CD14-positive monocyte (primary cell): ENCODE measurements at regions not wholly inside any gene's neighbourhood (a gene's known extent, or its start where the extent isn't known, plus 50 kb on each side); places are given as distances from the start of the nearest gene placed in this dataset.
"Not testable (repeated sequence)": the region's sequence is repeated elsewhere in the genome, so short reads cannot be mapped to it uniquely, and the experiment has no call there.

ENCODE experiments used
- DNase-seq, 3 donors: peaks; one replicate each; pipeline ENCODE4 v3.0.0-alpha.2; 2011 to 2022
- H2AFZ ChIP-seq: 2 replicates; pipeline ENCODE4 v1.6.0; 2012; ENCODE audit warnings: mild to moderate bottlenecking, low read depth, low read length, inconsistent platforms; ENCODE audit not compliant: insufficient read depth, poor library complexity, severe bottlenecking
- H3K27ac ChIP-seq, 2 donors: 1 replicate in 1 of 2; 2 replicates in 1 of 2; pipeline ENCODE4 v1.5.1; 2012 to 2013; ENCODE audit warnings: low read length in 2 of 2, control low read depth in 1 of 2, inconsistent platforms in 1 of 2, low read depth in 1 of 2, mild to moderate bottlenecking in 1 of 2
- H3K27me3 ChIP-seq, 2 donors: one replicate each; pipeline versions ENCODE4 v1.6.0 to v1.6.1; 2011 to 2013; ENCODE audit warnings: low read length in 2 of 2; ENCODE audit not compliant: control insufficient read depth in 2 of 2, insufficient read depth in 2 of 2
- H3K36me3 ChIP-seq, 2 donors: replicated peaks in 1 of 2; 1 replicate in 1 of 2; 2 replicates in 1 of 2; pipeline versions ENCODE4 v1.5.1 to v1.6.1; 2012 to 2013; ENCODE audit warnings: low read length in 2 of 2, control low read depth in 1 of 2, inconsistent platforms in 1 of 2, mild to moderate bottlenecking in 1 of 2; ENCODE audit not compliant: insufficient read depth in 2 of 2, control insufficient read depth in 1 of 2
- H3K4me1 ChIP-seq, 2 donors: 1 replicate in 1 of 2; 2 replicates in 1 of 2; pipeline versions ENCODE4 v1.5.1 to v1.6.1; 2012 to 2013; ENCODE audit warnings: low read length in 2 of 2, control low read depth in 1 of 2, inconsistent platforms in 1 of 2, mild to moderate bottlenecking in 1 of 2, moderate library complexity in 1 of 2; ENCODE audit not compliant: insufficient read depth in 2 of 2, control insufficient read depth in 1 of 2
- H3K4me2 ChIP-seq: replicated peaks from 2 replicates; pipeline ENCODE3; 2012; ENCODE audit warnings: low read length, moderate library complexity, mild to moderate bottlenecking; ENCODE audit not compliant: poor library complexity, severe bottlenecking; ENCODE audit errors: extremely low read depth
- H3K4me3 ChIP-seq, 3 experiments: fragments of 200-600 bp in 1 of 3; sonication (generic) in 1 of 3; replicated peaks in 1 of 3; 1 replicate in 2 of 3; 2 replicates in 1 of 3; pipeline ENCODE4 v1.5.1; 2011 to 2013; ENCODE audit warnings: low read length in 3 of 3, mild to moderate bottlenecking in 3 of 3, control low read depth in 2 of 3, low read depth in 2 of 3, inconsistent platforms in 1 of 3, moderate library complexity in 1 of 3
- H3K79me2 ChIP-seq: 2 replicates; pipeline ENCODE4 v1.6.0; 2012; ENCODE audit warnings: mild to moderate bottlenecking, control low read depth, inconsistent platforms, low read length, moderate library complexity; ENCODE audit not compliant: insufficient read depth
- H3K9ac ChIP-seq: 2 replicates; pipeline ENCODE4 v1.6.0; 2017; ENCODE audit warnings: low read length, mild to moderate bottlenecking; ENCODE audit not compliant: insufficient read depth, poor library complexity, severe bottlenecking
- H3K9me3 ChIP-seq, 2 donors: replicated peaks in 1 of 2; 1 replicate in 1 of 2; 2 replicates in 1 of 2; pipeline versions ENCODE4 v1.5.1 to v1.6.1; 2012 to 2013; ENCODE audit warnings: low read length in 2 of 2, control low read depth in 1 of 2; ENCODE audit not compliant: control insufficient read depth in 1 of 2, insufficient read depth in 1 of 2
- H4K20me1 ChIP-seq: 2 replicates; pipeline ENCODE4 v1.6.0; 2012; ENCODE audit warnings: mild to moderate bottlenecking, low read length, control low read depth, moderate library complexity; ENCODE audit not compliant: insufficient read depth
- H3K27ac Mint-ChIP-seq, 7 donors: one replicate each; pipeline ENCODE4 v1.8.0; 2020; ENCODE audit warnings: mild to moderate bottlenecking in 7 of 7, mixed read lengths in 7 of 7, moderate library complexity in 6 of 7, inconsistent platforms in 2 of 7
- H3K27me3 Mint-ChIP-seq, 3 donors: one replicate each; pipeline ENCODE4 v1.8.0; 2021 to 2022; ENCODE audit warnings: low read depth in 3 of 3, mild to moderate bottlenecking in 3 of 3, mixed read lengths in 3 of 3, moderate library complexity in 3 of 3, inconsistent platforms in 1 of 3
- H3K36me3 Mint-ChIP-seq, 2 donors: one replicate each; pipeline ENCODE4 v1.8.0; 2020; ENCODE audit warnings: mixed read lengths in 2 of 2, inconsistent platforms in 1 of 2, mild to moderate bottlenecking in 1 of 2
- H3K4me1 Mint-ChIP-seq: one replicate; pipeline ENCODE4 v1.8.0; 2020; ENCODE audit warnings: mild to moderate bottlenecking, mixed read lengths
- H3K4me3 Mint-ChIP-seq, 2 donors: one replicate each; pipeline ENCODE4 v1.8.0; 2020; ENCODE audit warnings: mild to moderate bottlenecking in 2 of 2, mixed read lengths in 2 of 2, moderate library complexity in 1 of 2
- H3K9me3 Mint-ChIP-seq, 7 donors: one replicate each; pipeline ENCODE4 v1.8.0; 2020 to 2022; ENCODE audit warnings: mixed read lengths in 7 of 7, mild to moderate bottlenecking in 6 of 7, moderate library complexity in 6 of 7, inconsistent platforms in 2 of 7
- CTCF ChIP-seq: fragments of 200-600 bp; IDR thresholded peaks from one replicate; pipeline ENCODE4 v1.8.0; 2022; ENCODE audit warnings: antibody characterized with exemption, mild to moderate bottlenecking
- WGBS: methylation state at CpG from one replicate; pipeline ENCODE4 v1.1.5; 2013; ENCODE audit warnings: missing lambda C conversion rate; ENCODE audit not compliant: insufficient coverage; 5-methylcytosine and 5-hydroxymethylcytosine counted together
- intact Hi-C, 2 donors: fragments of 100-400 bp; cut with micrococcal nuclease; formaldehyde crosslinking; loops; one replicate each; pipeline versions ENCODE4 v1.15.0 to v1.15.1; 2023

GRCh38 chr5:121445511-121445910 is 406.2 kb upstream of the FTMT start:
- Histone ChIP-seq H3K4me2 (no peak overlapping the region), H3K9ac (no peak overlapping the region), H2AFZ (no peak overlapping the region), H3K79me2 (no peaks in the 10 kb centered on the region), H3K9me3 (peaks cover 16 to 24% of the 10 kb centered on the region in 2 donors), H3K27me3 (no peaks in the 10 kb centered on the region), H3K4me1 (no peaks in the 10 kb centered on the region), H3K4me3 (no peak overlapping the region), H3K27ac (no peak overlapping the region), H4K20me1 (no peaks in the 10 kb centered on the region), H3K36me3 (no peaks in the 10 kb centered on the region)
- no peak for DNase-seq
- intact Hi-C loops: no loop called here
- Mint-ChIP-seq H3K4me3 (no peak overlapping the region), H3K4me1 (no peaks in the 10 kb centered on the region), H3K36me3 (no peaks in the 10 kb centered on the region), H3K27ac (no peak overlapping the region), H3K27me3 (no peaks in the 10 kb centered on the region), H3K9me3 (peaks cover 2 to 16% (median 10%) of the 10 kb centered on the region in 7 donors)
- TF ChIP-seq CTCF: no peak
- WGBS: no CpG with 5 or more reads among the region's 2 CpGs

DNA sequence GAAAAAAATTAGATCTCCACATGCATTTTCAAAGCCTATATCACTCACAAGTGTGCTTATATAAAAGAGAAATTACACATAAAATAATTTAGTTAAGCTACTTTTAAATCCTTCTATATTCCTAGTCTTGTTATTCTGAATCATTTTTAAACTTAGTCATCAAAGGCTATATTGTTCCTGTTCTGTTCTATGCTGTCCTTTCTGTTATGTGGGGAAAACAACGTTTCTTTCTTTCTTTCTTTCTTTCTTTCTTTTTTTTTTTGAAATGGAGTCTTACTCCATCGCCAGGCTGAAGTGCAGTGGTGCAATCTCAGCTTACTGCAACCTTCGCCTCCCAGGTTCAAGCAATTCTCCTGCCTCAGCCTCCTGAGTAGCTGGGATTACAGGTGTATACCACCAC is 389.2 kb upstream of the FTMT start:
- Histone ChIP-seq H3K9me3 (peaks cover 0 to 3% of the 10 kb centered on the region in 2 donors), H4K20me1 (no peaks in the 10 kb centered on the region), H3K4me3 (no peak overlapping the region), H3K4me2 (no peak overlapping the region), H3K27ac (no peak overlapping the region), H3K4me1 (no peaks in the 10 kb centered on the region), H3K9ac (no peak overlapping the region), H3K27me3 (no peaks in the 10 kb centered on the region), H2AFZ (no peak overlapping the region), H3K79me2 (no peaks in the 10 kb centered on the region), H3K36me3 (no peaks in the 10 kb centered on the region)
- H3K36me3 Mint-ChIP-seq: no peaks in the 10 kb centered on the region
- no peak overlapping the region for H3K27ac Mint-ChIP-seq
- H3K4me1 Mint-ChIP-seq: no peaks in the 10 kb centered on the region
- no peak for DNase-seq
- H3K4me3 Mint-ChIP-seq: no peak overlapping the region
- WGBS: no CpG with 5 or more reads among the region's 3 CpGs
- TF ChIP-seq CTCF: no peak
- intact Hi-C loops: no loop called here
- H3K9me3 Mint-ChIP-seq: peaks cover 0 to 6% (median 2%) of the 10 kb centered on the region in 7 donors
- H3K27me3 Mint-ChIP-seq: no peaks in the 10 kb centered on the region

DNA sequence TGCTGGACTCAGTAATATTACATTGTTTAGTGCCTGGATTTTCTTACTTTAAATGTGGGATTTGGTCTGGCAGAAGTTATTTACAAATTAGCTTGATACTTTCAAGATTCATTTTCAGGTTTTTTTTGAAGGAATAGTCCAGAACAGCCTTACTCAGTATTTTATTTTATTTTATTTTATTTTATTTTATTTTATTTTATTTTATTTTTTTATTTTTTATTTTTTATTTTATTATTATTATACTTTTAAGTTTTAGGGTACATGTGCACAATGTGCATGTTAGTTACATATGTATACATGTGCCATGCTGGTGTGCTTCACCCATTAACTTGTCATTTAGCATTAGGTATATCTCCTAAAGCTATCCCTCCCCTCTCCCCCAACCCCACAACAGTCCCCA is 380.5 kb upstream of the FTMT start:
- intact Hi-C loops, H3K27me3 Mint-ChIP-seq, H3K36me3 ChIP-seq, H3K9me3 ChIP-seq, H4K20me1 ChIP-seq, H3K9ac ChIP-seq, H3K4me1 Mint-ChIP-seq, H3K27ac ChIP-seq, H3K4me1 ChIP-seq, H3K36me3 Mint-ChIP-seq, H3K9me3 Mint-ChIP-seq, H3K27ac Mint-ChIP-seq, H2AFZ ChIP-seq, H3K27me3 ChIP-seq, H3K4me2 ChIP-seq, H3K4me3 Mint-ChIP-seq, H3K79me2 ChIP-seq, H3K4me3 ChIP-seq, DNase-seq: not testable (repeated sequence)
